GM12878 (cell line): ENCODE measurements at regions not wholly inside any gene's neighbourhood (a gene's known extent, or its start where the extent isn't known, plus 50 kb on each side); places are given as distances from the start of the nearest gene placed in this dataset.

Experiments used
- ATAC-seq: fragments of 200-7000 bp; cut with Tn5 transposase; 3 replicates; pipeline ENCODE4 v1.9.1; 2020; ENCODE audit warnings: mild to moderate bottlenecking, moderate library complexity
- BruUV-seq: library from RNA; stranded (reverse); fragments of 400-500 nt; replicated peaks from 2 replicates; lab custom pipeline; 2021; lab: Mats Ljungman, UMichigan
- CTCF ChIA-PET: fragments of 300-600 bp; sonication (Branson Sonifier 250); formaldehyde crosslinking; extraction: SDS; loops from one replicate; lab custom pipeline; 2021; ENCODE audit warnings: inconsistent platforms; lab: Yijun Ruan, JAX
- POLR2A ChIA-PET: fragments of 350-600 bp; formaldehyde crosslinking; extraction: SDS; loops from one replicate; lab custom pipeline; 2021; ENCODE audit warnings: inconsistent platforms; lab: Charles Lee
- RAD21 ChIA-PET: fragments of 300-600 bp; sonication (Branson Sonifier 250); formaldehyde crosslinking; loops from one replicate; lab custom pipeline; 2023; ENCODE audit warnings: antibody characterized with exemption; ENCODE audit not compliant: unreplicated experiment; lab: Charles Lee
- SMC1A ChIA-PET: fragments of 300-600 bp; sonication (Branson Sonifier 250); formaldehyde crosslinking; loops from one replicate; lab custom pipeline; 2023; ENCODE audit not compliant: unreplicated experiment, uncharacterized antibody; lab: Charles Lee
- DNase-seq: peaks from one replicate; pipeline ENCODE4 v3.0.0-alpha.2; 2011; ENCODE audit warnings: low read depth, low spot score
- FAIRE-seq: peaks from 3 replicates; lab custom pipeline; 2011; peaks lifted over from hg19 to GRCh38; lab: Jason Lieb, UNC
- H2AFZ ChIP-seq: 2 replicates; pipeline ENCODE4 v1.6.0; 2011; ENCODE audit warnings: low read depth, low read length, control low read depth; ENCODE audit not compliant: control insufficient read depth
- H3K27ac ChIP-seq: 2 replicates; pipeline ENCODE4 v1.5.1; 2011; ENCODE audit warnings: control low read depth; ENCODE audit not compliant: control insufficient read depth, insufficient read depth
- H3K27me3 ChIP-seq, 2 experiments: replicated peaks in 1 of 2; 2 replicates each; pipeline versions ENCODE4 v1.6.0 to v1.6.1; 2011; ENCODE audit warnings: low read length in 1 of 2; ENCODE audit not compliant: control insufficient read depth in 2 of 2, insufficient read depth in 2 of 2
- H3K36me3 ChIP-seq, 2 experiments: 2 replicates each; pipeline ENCODE4 v1.5.1; 2011; ENCODE audit warnings: low read length in 1 of 2; ENCODE audit not compliant: control insufficient read depth in 2 of 2, insufficient read depth in 2 of 2
- H3K4me1 ChIP-seq: 2 replicates; pipeline ENCODE4 v1.6.1; 2011; ENCODE audit warnings: mild to moderate bottlenecking, low read length, moderate library complexity, mixed read lengths; ENCODE audit not compliant: control insufficient read depth, insufficient read depth
- H3K4me2 ChIP-seq: 2 replicates; pipeline ENCODE4 v1.6.0; 2011; ENCODE audit warnings: control low read depth; ENCODE audit not compliant: control insufficient read depth, insufficient read depth
- H3K4me3 ChIP-seq: fragments of 200-600 bp; sonication (generic); 2 replicates; pipeline ENCODE4 v1.5.1; 2016
- H3K79me2 ChIP-seq: 2 replicates; pipeline ENCODE4 v1.6.0; 2011; ENCODE audit warnings: low read length; ENCODE audit not compliant: control insufficient read depth, insufficient read depth
- H3K9ac ChIP-seq: 2 replicates; pipeline ENCODE4 v1.8.0; 2011; ENCODE audit warnings: low read length, control low read depth, mixed read lengths; ENCODE audit not compliant: control insufficient read depth, insufficient read depth
- H3K9me3 ChIP-seq: replicated peaks from 3 replicates; pipeline ENCODE4 v1.5.1; 2011; ENCODE audit warnings: mild to moderate bottlenecking, low read length; ENCODE audit not compliant: control insufficient read depth, insufficient read depth
- H4K20me1 ChIP-seq: 2 replicates; pipeline ENCODE4 v1.6.0; 2011; ENCODE audit not compliant: control insufficient read depth, insufficient read depth
- BCL3 ChIP-seq: IDR thresholded peaks from 2 replicates; pipeline ENCODE4 v1.6.1; 2011; ENCODE audit warnings: borderline replicate concordance, low read depth, mild to moderate bottlenecking, moderate library complexity, low read length; ENCODE audit not compliant: insufficient read depth, poor library complexity, severe bottlenecking
- CBX3 ChIP-seq: fragments of 200-600 bp; sonication (generic); IDR thresholded peaks from 2 replicates; pipeline ENCODE4 v1.6.1; 2016; ENCODE audit warnings: low read depth, borderline replicate concordance
- EED ChIP-seq: sonication (generic); IDR thresholded peaks from 2 replicates; pipeline ENCODE4 v1.6.1; 2016; ENCODE audit warnings: antibody characterized with exemption, low read depth
- ETV6 ChIP-seq, 2 experiments: fragments of 450-650 bp in 1 of 2; IDR thresholded peaks in 1 of 2; conservative IDR thresholded peaks in 1 of 2; 2 replicates each; pipeline ENCODE4 v1.6.1; 2014; ENCODE audit warnings: antibody characterized with exemption in 1 of 2, borderline replicate concordance in 1 of 2, low read depth in 1 of 2, mild to moderate bottlenecking in 1 of 2, moderate library complexity in 1 of 2
- EZH2 ChIP-seq: IDR thresholded peaks from 2 replicates; pipeline ENCODE4 v1.6.1; 2012; ENCODE audit warnings: low read depth, mild to moderate bottlenecking, control low read depth, inconsistent platforms, low read length, borderline replicate concordance; ENCODE audit not compliant: control insufficient read depth
- HDAC2 ChIP-seq: fragments of 200-600 bp; sonication (generic); IDR thresholded peaks from 2 replicates; pipeline ENCODE4 v1.6.1; 2017
- HDGF ChIP-seq: fragments of 450-650 bp; IDR thresholded peaks from 2 replicates; pipeline ENCODE4 v1.6.1; 2016; ENCODE audit warnings: antibody characterized with exemption
- IRF3 ChIP-seq: fragments of 450-650 bp; IDR thresholded peaks from 2 replicates; pipeline ENCODE4 v1.6.1; 2014; ENCODE audit warnings: mild to moderate bottlenecking
- KAT2A ChIP-seq: conservative IDR thresholded peaks from 2 replicates; pipeline ENCODE4 v1.6.1; 2011; ENCODE audit warnings: low read depth, low read length; ENCODE audit not compliant: control insufficient read depth
- MAX ChIP-seq: IDR thresholded peaks from 2 replicates; pipeline ENCODE4 v1.6.1; 2012; ENCODE audit warnings: low read depth, low read length, improper control_type of control experiment
- MLLT1 ChIP-seq: fragments of 450-650 bp; IDR thresholded peaks from 2 replicates; pipeline ENCODE4 v1.6.1; 2016; ENCODE audit warnings: mild to moderate bottlenecking
- MXI1 ChIP-seq: fragments of 150-350 bp; IDR thresholded peaks from 2 replicates; pipeline ENCODE4 v1.6.1; 2011; ENCODE audit warnings: low read depth, mild to moderate bottlenecking, inconsistent platforms, low read length, improper control_type of control experiment
- MYB ChIP-seq: fragments of 150-350 bp; IDR thresholded peaks from 2 replicates; pipeline ENCODE4 v1.6.1; 2014; ENCODE audit warnings: mild to moderate bottlenecking, low read depth, low read length, borderline replicate concordance
- NR2C2 ChIP-seq: IDR thresholded peaks from 2 replicates; pipeline ENCODE4 v1.6.1; 2011; ENCODE audit warnings: borderline replicate concordance, low read depth; ENCODE audit not compliant: control insufficient read depth, insufficient read length
- POLR2AphosphoS2 ChIP-seq: IDR thresholded peaks from 2 replicates; pipeline ENCODE4 v1.6.1; 2011; ENCODE audit warnings: low read depth, mild to moderate bottlenecking, low read length, improper control_type of control experiment, moderate library complexity
- RAD21 ChIP-seq: IDR thresholded peaks from 2 replicates; pipeline ENCODE4 v1.6.1; 2011; ENCODE audit warnings: mild to moderate bottlenecking, low read depth, low read length, moderate library complexity; ENCODE audit not compliant: insufficient read depth
- RFX5 ChIP-seq: IDR thresholded peaks from 2 replicates; pipeline ENCODE4 v1.6.1; 2011; ENCODE audit warnings: low read depth, low read length, improper control_type of control experiment
- WGBS: methylation state at CpG from one replicate; pipeline ENCODE4 v1.1.6; 2016; ENCODE audit warnings: low lambda C conversion rate; ENCODE audit not compliant: insufficient replicate concordance, insufficient coverage; ENCODE audit errors: missing lambda C conversion rate; 5-methylcytosine and 5-hydroxymethylcytosine counted together
- in situ Hi-C: fragments of 300-500 bp; cut with MboI; formaldehyde crosslinking; loops from 9 replicates; pipeline ENCODE4 v1.14.3; 2018; ENCODE audit warnings: mixed read lengths
- intact Hi-C: fragments of 100-400 bp; cut with micrococcal nuclease; formaldehyde crosslinking; loops from one replicate; pipeline ENCODE4 v1.14.2; 2022; ENCODE audit not compliant: unreplicated experiment
- TF ChIP-seq, protein P1 (sequence below): fragments of 450-650 bp; formaldehyde crosslinking; IDR thresholded peaks from 2 replicates; pipeline ENCODE4 v1.5.0; 2022; ENCODE audit warnings: mild to moderate bottlenecking, missing genetic modification characterization

DNA sequence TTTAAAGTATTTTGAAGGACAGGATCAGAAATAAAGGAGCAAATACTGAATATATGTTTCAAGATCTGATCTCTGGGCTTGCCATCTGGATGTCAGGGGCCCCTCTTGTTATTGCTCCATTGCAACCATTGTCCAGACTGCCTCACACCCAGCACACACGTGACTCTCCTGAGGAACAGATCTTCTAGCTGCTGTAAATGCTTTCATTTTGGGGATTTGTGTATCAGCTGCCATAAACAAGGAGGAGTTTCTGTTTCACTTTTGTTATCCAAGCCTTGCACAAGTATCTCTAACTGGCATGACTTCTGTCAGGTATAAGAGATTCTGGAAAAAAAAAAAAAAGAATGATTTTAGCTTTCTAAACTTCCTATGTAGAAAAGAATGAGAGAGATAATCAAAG, 1624.1 kb upstream of the PRR20A start:
- Histone ChIP-seq H3K79me2 (no peaks in the 10 kb centered on the region), H3K4me1 (no peaks in the 10 kb centered on the region), H3K4me2 (no peak overlapping the region), H3K36me3 (no peaks in the 10 kb centered on the region), H3K9ac (no peak overlapping the region), H3K27me3 (no peaks in the 10 kb centered on the region), H3K9me3 (no peaks in the 10 kb centered on the region), H3K4me3 (no peak overlapping the region), H4K20me1 (no peaks in the 10 kb centered on the region), H3K27ac (no peak overlapping the region), H2AFZ (no peak overlapping the region)
- 0% methylated on average over 1 of the region's 1 CpG for WGBS
- RAD21 ChIA-PET: no interaction called here
- CTCF ChIA-PET: no interaction called here
- no TSS peak for BruUV-seq
- ATAC-seq (no peak), FAIRE-seq (no peak), DNase-seq (no peak)
- intact Hi-C loops (no loop called here), in situ Hi-C loops (no loop called here)
- SMC1A ChIA-PET: no interaction called here
- POLR2A ChIA-PET: no interaction called here
- TF ChIP-seq NR2C2 (no peak), HDGF (no peak), IRF3 (no peak), EED (no peak), EZH2 (no peak), RAD21 (no peak), HDAC2 (no peak), RFX5 (no peak), MYB (no peak), MLLT1 (no peak), MXI1 (no peak), BCL3 (no peak), POLR2AphosphoS2 (no peak), MAX (no peak), CBX3 (no peak), ETV6 (conservative IDR thresholded peaks at IDR 0.05 in 1 of 2, IDR thresholded peaks at IDR 0.05 in 1 of 2; ENCODE audit: borderline replicate concordance in 1 of 2, low read depth in 1 of 2) (no peak), KAT2A (no peak)
- TF ChIP-seq, protein P1, sequence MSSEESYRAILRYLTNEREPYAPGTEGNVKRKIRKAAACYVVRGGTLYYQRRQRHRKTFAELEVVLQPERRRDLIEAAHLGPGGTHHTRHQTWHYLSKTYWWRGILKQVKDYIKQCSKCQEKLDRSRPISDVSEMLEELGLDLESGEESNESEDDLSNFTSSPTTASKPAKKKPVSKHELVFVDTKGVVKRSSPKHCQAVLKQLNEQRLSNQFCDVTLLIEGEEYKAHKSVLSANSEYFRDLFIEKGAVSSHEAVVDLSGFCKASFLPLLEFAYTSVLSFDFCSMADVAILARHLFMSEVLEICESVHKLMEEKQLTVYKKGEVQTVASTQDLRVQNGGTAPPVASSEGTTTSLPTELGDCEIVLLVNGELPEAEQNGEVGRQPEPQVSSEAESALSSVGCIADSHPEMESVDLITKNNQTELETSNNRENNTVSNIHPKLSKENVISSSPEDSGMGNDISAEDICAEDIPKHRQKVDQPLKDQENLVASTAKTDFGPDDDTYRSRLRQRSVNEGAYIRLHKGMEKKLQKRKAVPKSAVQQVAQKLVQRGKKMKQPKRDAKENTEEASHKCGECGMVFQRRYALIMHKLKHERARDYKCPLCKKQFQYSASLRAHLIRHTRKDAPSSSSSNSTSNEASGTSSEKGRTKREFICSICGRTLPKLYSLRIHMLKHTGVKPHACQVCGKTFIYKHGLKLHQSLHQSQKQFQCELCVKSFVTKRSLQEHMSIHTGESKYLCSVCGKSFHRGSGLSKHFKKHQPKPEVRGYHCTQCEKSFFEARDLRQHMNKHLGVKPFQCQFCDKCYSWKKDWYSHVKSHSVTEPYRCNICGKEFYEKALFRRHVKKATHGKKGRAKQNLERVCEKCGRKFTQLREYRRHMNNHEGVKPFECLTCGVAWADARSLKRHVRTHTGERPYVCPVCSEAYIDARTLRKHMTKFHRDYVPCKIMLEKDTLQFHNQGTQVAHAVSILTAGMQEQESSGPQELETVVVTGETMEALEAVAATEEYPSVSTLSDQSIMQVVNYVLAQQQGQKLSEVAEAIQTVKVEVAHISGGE: no peak
